ENCODE measurements at regions not wholly inside any gene's neighbourhood (a gene's known extent, or its start where the extent isn't known, plus 50 kb on each side); places are given as distances from the start of the nearest gene placed in this dataset.

DNA sequence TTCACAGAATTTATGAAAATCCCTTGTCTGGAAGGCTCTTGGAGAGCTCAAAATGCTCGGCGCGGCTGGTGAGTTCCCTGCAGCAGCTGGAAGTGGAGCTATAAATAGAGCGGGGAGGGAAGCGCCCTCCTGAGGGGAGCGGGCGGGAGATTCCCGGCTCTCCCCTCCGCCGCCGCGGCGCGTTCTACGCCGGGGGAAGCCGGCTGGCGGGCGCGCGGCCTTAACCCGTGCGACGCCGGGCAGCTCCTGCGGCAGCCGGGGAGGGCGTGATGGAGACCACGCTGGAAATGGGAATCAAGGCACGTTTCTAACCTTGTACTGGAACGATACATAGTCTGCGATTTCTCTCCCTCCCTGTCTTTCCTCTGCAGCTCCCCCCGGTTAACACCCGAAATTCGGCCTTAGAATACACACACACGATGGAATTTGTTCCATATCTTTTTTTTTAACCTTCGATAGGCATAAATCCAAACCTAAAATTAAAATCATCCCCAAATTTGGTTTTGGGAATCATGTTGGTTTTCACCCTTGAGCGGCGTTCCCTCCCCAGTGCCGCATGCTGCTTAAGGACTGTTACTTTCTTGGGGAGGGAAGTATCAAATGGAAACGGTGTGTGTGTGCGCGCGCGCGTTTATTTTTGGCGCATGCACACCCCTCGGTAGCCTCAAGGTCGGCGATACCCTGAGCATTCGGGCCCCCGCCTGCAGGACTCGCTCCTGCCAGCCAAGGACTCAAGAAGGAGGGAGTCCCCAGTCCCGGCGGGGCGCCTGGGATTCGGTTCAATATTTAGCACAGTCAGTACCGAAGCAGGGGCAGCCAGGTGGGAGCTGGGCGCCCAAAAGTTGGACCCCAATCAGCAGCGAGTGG is 306.3 kb upstream of the KCNN2 start:
- TF ChIP-seq, protein P1, sequence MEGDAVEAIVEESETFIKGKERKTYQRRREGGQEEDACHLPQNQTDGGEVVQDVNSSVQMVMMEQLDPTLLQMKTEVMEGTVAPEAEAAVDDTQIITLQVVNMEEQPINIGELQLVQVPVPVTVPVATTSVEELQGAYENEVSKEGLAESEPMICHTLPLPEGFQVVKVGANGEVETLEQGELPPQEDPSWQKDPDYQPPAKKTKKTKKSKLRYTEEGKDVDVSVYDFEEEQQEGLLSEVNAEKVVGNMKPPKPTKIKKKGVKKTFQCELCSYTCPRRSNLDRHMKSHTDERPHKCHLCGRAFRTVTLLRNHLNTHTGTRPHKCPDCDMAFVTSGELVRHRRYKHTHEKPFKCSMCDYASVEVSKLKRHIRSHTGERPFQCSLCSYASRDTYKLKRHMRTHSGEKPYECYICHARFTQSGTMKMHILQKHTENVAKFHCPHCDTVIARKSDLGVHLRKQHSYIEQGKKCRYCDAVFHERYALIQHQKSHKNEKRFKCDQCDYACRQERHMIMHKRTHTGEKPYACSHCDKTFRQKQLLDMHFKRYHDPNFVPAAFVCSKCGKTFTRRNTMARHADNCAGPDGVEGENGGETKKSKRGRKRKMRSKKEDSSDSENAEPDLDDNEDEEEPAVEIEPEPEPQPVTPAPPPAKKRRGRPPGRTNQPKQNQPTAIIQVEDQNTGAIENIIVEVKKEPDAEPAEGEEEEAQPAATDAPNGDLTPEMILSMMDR (IDR thresholded peaks at IDR 0.05; ENCODE audit: insufficient read depth, low read length, poor library complexity, severe bottlenecking): no peak
- DNase-seq (ENCODE audit: extremely low read depth, insufficient read length): no peak
- H3K4me3 ChIP-seq (replicated peaks; ENCODE audit: low read depth, low read length): no peak overlapping the region
- no peaks in the 10 kb centered on the region; the same call in 1 of the 2 replicates for H3K27me3 ChIP-seq (replicated peaks; ENCODE audit: control insufficient read depth, insufficient read depth, low read length)
- no peaks in the 10 kb centered on the region for H3K36me3 ChIP-seq (ENCODE audit: control insufficient read depth, insufficient read depth, low read length)

DNA sequence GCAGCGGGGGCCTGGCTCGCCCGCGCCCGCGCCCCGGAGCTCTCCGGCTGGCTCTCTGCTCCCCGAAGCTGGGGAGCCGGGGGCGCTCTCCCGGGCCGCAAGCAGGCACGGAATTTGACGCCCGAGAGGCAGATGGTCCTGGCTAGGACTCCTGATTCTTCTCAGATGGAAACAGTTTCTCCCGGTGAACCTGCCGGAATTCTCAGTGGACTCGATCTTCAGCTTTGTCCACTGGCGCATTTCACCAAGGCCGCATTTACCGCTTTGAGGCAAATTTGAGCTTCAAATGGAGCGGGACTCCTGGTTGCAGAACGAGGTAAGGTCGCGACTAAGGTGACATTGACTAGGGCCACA is 305.7 kb upstream of the KCNN2 start:
- no peak for DNase-seq (ENCODE audit: extremely low read depth, insufficient read length)
- TF ChIP-seq, protein P1 (IDR thresholded peaks at IDR 0.05; ENCODE audit: insufficient read depth, low read length, poor library complexity, severe bottlenecking): no peak
- Histone ChIP-seq H3K36me3 (ENCODE audit: control insufficient read depth, insufficient read depth, low read length) (no peaks in the 10 kb centered on the region), H3K27me3 (replicated peaks; ENCODE audit: control insufficient read depth, insufficient read depth, low read length) (no peaks in the 10 kb centered on the region; the same call in 1 of the 2 replicates), H3K4me3 (replicated peaks; ENCODE audit: low read depth, low read length) (no peak overlapping the region)

DNA sequence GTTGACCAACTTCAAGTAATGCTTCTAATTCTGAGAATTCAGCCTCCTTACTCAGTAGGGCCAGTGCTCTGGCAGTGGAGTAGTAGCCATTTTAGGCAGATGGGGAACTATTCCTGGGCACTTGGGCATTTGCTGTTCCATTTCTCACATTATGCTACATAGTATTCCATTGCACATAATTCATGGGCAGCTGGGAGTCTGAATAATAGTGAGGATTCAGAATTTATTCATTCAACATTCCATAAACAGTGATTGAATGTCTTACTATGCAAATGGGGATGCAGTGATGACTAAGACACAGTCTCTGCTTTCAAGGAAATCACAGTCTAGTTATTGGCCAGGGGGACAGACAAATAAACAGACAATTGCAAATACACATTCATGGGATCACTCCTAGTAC is 301.0 kb upstream of the KCNN2 start:
- no peak overlapping the region for H3K4me3 ChIP-seq (replicated peaks; ENCODE audit: low read depth, low read length)
- H3K36me3 ChIP-seq (ENCODE audit: control insufficient read depth, insufficient read depth, low read length): no peaks in the 10 kb centered on the region
- no peak for DNase-seq (ENCODE audit: extremely low read depth, insufficient read length)
- TF ChIP-seq, protein P1 (IDR thresholded peaks at IDR 0.05; ENCODE audit: insufficient read depth, low read length, poor library complexity, severe bottlenecking): no peak
- H3K27me3 ChIP-seq (replicated peaks; ENCODE audit: control insufficient read depth, insufficient read depth, low read length): no peaks in the 10 kb centered on the region

DNA sequence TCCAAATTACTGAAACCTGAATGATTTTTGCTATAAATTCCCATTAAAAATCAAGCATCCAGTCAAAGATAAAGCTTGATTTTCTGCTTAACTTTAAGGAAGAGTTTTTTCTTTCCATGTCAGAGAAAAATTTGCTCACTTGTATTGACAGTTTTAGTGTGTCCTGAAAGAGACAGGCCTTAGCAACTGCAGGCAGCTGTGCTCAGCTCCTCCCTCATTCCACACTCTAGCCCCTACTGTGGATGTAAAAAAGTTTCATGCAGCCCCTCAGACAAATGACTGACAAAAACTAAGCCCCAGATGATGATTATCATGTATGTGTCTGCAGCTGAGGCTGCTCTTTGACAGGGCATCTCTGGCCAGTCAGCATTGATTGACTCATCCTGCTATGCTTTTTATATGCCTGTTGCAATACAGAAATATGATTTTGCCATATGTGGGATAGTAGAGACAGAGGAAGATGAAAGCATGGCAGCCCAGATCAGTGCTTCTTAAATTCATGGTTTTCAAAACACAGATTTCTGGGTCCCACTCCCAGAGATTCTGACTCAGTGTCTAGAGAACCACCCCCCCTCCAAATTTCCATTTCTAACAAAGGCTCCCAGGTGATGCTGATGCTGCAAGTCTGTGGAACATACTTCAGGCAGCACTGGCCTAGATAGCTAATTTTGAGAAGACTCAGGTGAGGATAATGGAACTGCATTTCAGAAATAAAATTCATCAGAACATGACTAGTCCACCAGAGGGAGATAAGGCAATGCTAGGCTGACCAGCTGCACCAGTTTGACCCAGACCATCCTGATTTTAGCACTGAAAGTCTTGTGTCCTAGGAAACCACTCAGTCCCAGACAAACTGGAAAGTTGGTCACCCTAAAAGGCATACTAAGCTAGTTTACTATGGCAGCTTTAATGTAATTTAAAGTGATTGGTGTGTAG is 298.7 kb upstream of the KCNN2 start:
- DNase-seq (ENCODE audit: extremely low read depth, insufficient read length): no peak
- Histone ChIP-seq H3K4me3 (replicated peaks; ENCODE audit: low read depth, low read length) (no peak overlapping the region), H3K36me3 (ENCODE audit: control insufficient read depth, insufficient read depth, low read length) (no peaks in the 10 kb centered on the region), H3K27me3 (replicated peaks; ENCODE audit: control insufficient read depth, insufficient read depth, low read length) (no peaks in the 10 kb centered on the region)
- TF ChIP-seq, protein P1 (IDR thresholded peaks at IDR 0.05; ENCODE audit: insufficient read depth, low read length, poor library complexity, severe bottlenecking): no peak

DNA sequence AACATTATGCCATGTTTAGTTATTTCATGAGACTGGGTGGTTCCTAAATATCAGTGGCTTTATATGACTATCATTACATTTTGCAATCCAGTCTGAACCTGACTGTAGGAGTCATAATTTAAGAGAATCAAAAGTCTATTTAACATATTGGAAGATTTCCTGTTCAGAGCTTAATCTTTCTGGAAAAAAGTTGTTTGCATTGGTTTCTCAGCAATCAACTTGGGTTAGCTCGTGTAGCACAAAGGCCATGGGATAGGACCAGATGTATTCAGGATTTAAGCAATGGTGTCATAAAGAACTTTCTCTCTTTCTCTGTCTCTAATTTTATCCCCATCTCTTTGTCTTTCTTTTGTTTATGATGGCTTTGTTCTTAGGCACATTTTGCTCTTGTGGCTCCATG is 296.0 kb upstream of the KCNN2 start:
- no peak overlapping the region for H3K4me3 ChIP-seq (replicated peaks; ENCODE audit: low read depth, low read length)
- no peak for DNase-seq (ENCODE audit: extremely low read depth, insufficient read length)
- TF ChIP-seq, protein P1 (IDR thresholded peaks at IDR 0.05; ENCODE audit: insufficient read depth, low read length, poor library complexity, severe bottlenecking): no peak
- no peaks in the 10 kb centered on the region for H3K36me3 ChIP-seq (ENCODE audit: control insufficient read depth, insufficient read depth, low read length)
- no peaks in the 10 kb centered on the region for H3K27me3 ChIP-seq (replicated peaks; ENCODE audit: control insufficient read depth, insufficient read depth, low read length)
